ENCODE measurements at regions not wholly inside any gene's neighbourhood (a gene's known extent, or its start where the extent isn't known, plus 50 kb on each side); places are given as distances from the start of the nearest gene placed in this dataset.

- H3K36me3 Mint-ChIP-seq (ENCODE audit: insufficient read depth in 2 of 2): no peaks in the 10 kb centered on the region
- H3K4me1 Mint-ChIP-seq (ENCODE audit: low read depth): no peaks in the 10 kb centered on the region
- H3K27me3 Mint-ChIP-seq (ENCODE audit: low read depth): peaks cover 34% of the 10 kb centered on the region
- ATAC-seq (replicated peaks in 1 of 2): no peak
- H3K9me3 Mint-ChIP-seq: no peaks in the 10 kb centered on the region
- no peak overlapping the region for H3K27ac Mint-ChIP-seq
- no peak overlapping the region for H3K4me3 Mint-ChIP-seq
- no peak for DNase-seq
Observed at GRCh38 chr18:2325933-2326332, 245.4 kb downstream of the METTL4 start.

- no peak for ATAC-seq (replicated peaks in 1 of 2)
- Mint-ChIP-seq H3K36me3 (ENCODE audit: insufficient read depth in 2 of 2) (no peaks in the 10 kb centered on the region), H3K9me3 (no peaks in the 10 kb centered on the region)
Observed at GRCh38 chr18:2326999-2327398, 244.3 kb downstream of the METTL4 start.

GRCh38 chr18:2330764-2331163, 240.5 kb downstream of the METTL4 start:
- ATAC-seq (replicated peaks in 1 of 2) (no peak), DNase-seq (no peak)
- no peak overlapping the region for H3K27ac Mint-ChIP-seq
- H3K4me3 Mint-ChIP-seq: no peak overlapping the region
- no peaks in the 10 kb centered on the region for H3K4me1 Mint-ChIP-seq (ENCODE audit: low read depth)
- peaks cover 28% of the 10 kb centered on the region for H3K27me3 Mint-ChIP-seq (ENCODE audit: low read depth)
- H3K36me3 Mint-ChIP-seq (ENCODE audit: insufficient read depth in 2 of 2): no peaks in the 10 kb centered on the region
- H3K9me3 Mint-ChIP-seq: no peaks in the 10 kb centered on the region

More at GRCh38 chr18:2326999-2327398, 244.3 kb downstream of the METTL4 start:
- Mint-ChIP-seq H3K27ac (no peak overlapping the region), H3K4me3 (no peak overlapping the region), H3K4me1 (ENCODE audit: low read depth) (no peaks in the 10 kb centered on the region), H3K27me3 (ENCODE audit: low read depth) (peaks cover 24% of the 10 kb centered on the region)
- DNase-seq: no peak

GRCh38 chr18:2331491-2331890, 239.8 kb downstream of the METTL4 start:
- no peak for DNase-seq
- Mint-ChIP-seq H3K4me1 (ENCODE audit: low read depth) (no peaks in the 10 kb centered on the region), H3K36me3 (ENCODE audit: insufficient read depth in 2 of 2) (no peaks in the 10 kb centered on the region), H3K27me3 (ENCODE audit: low read depth) (peaks cover 22% of the 10 kb centered on the region), H3K27ac (no peak overlapping the region), H3K4me3 (no peak overlapping the region), H3K9me3 (no peaks in the 10 kb centered on the region)
- ATAC-seq (replicated peaks in 1 of 2): no peak

GRCh38 chr18:2336690-2337392, 234.5 kb downstream of the METTL4 start:
- no peak overlapping the region for H3K4me3 Mint-ChIP-seq
- H3K27me3 Mint-ChIP-seq (ENCODE audit: low read depth): peaks cover 14% of the 10 kb centered on the region
- peaks cover 0 to 1% of the 10 kb centered on the region in 2 donors for H3K9me3 Mint-ChIP-seq

GRCh38 chr18:2337552-2338141, 233.7 kb downstream of the METTL4 start:
- no peak for ATAC-seq (replicated peaks in 1 of 2)
- Mint-ChIP-seq H3K4me1 (ENCODE audit: low read depth) (peaks cover 4% of the 10 kb centered on the region), H3K27ac (no peak overlapping the region), H3K9me3 (peaks cover 0 to 1% of the 10 kb centered on the region in 2 donors), H3K27me3 (ENCODE audit: low read depth) (peaks cover 14% of the 10 kb centered on the region), H3K4me3 (no peak overlapping the region), H3K36me3 (ENCODE audit: insufficient read depth in 2 of 2) (no peaks in the 10 kb centered on the region)
- peak; percentile 15 to 57 for DNase-seq

More at GRCh38 chr18:2336690-2337392, 234.5 kb downstream of the METTL4 start:
- DNase-seq (no peak), ATAC-seq (replicated peaks in 1 of 2) (no peak)
- Mint-ChIP-seq H3K36me3 (ENCODE audit: insufficient read depth in 2 of 2) (no peaks in the 10 kb centered on the region), H3K4me1 (ENCODE audit: low read depth) (peaks cover 4% of the 10 kb centered on the region), H3K27ac (no peak overlapping the region)

- Mint-ChIP-seq H3K27ac (no peak overlapping the region), H3K4me1 (ENCODE audit: low read depth) (peaks cover 4% of the 10 kb centered on the region), H3K9me3 (peaks cover 1 to 2% of the 10 kb centered on the region in 2 donors), H3K36me3 (ENCODE audit: insufficient read depth in 2 of 2) (no peaks in the 10 kb centered on the region), H3K27me3 (ENCODE audit: low read depth) (peaks cover 10% of the 10 kb centered on the region), H3K4me3 (no peak overlapping the region)
- ATAC-seq (replicated peaks in 1 of 2) (no peak), DNase-seq (no peak)
Observed at GRCh38 chr18:2338601-2339000, 232.7 kb downstream of the METTL4 start.

- no peak for ATAC-seq (replicated peaks in 1 of 2)
- H3K36me3 Mint-ChIP-seq (ENCODE audit: insufficient read depth in 2 of 2): no peaks in the 10 kb centered on the region
- peaks cover 10% of the 10 kb centered on the region for H3K27me3 Mint-ChIP-seq (ENCODE audit: low read depth)
- H3K27ac Mint-ChIP-seq: no peak overlapping the region
- H3K9me3 Mint-ChIP-seq: peaks cover 1 to 2% of the 10 kb centered on the region in 2 donors
- no peak for DNase-seq
- no peak overlapping the region for H3K4me3 Mint-ChIP-seq
- H3K4me1 Mint-ChIP-seq (ENCODE audit: low read depth): peaks cover 4% of the 10 kb centered on the region
Observed at GRCh38 chr18:2340335-2340734, 231.0 kb downstream of the METTL4 start.

- no peaks in the 10 kb centered on the region for H3K4me1 Mint-ChIP-seq (ENCODE audit: low read depth)
- no peak for DNase-seq
- peaks cover 0 to 4% of the 10 kb centered on the region in 2 donors for H3K9me3 Mint-ChIP-seq
- H3K4me3 Mint-ChIP-seq: no peak overlapping the region
- ATAC-seq (replicated peaks in 1 of 2): no peak
- H3K27me3 Mint-ChIP-seq (ENCODE audit: low read depth): peaks cover 12% of the 10 kb centered on the region
- H3K27ac Mint-ChIP-seq: no peak overlapping the region
- H3K36me3 Mint-ChIP-seq (ENCODE audit: insufficient read depth in 2 of 2): no peaks in the 10 kb centered on the region
Observed at GRCh38 chr18:2348003-2348402, 223.3 kb downstream of the METTL4 start.

GRCh38 chr18:2351126-2351850, 220.0 kb downstream of the METTL4 start:
- no peaks in the 10 kb centered on the region for H3K4me1 Mint-ChIP-seq (ENCODE audit: low read depth)
- H3K9me3 Mint-ChIP-seq: peaks cover 0 to 4% of the 10 kb centered on the region in 2 donors
- peaks cover 12% of the 10 kb centered on the region for H3K27me3 Mint-ChIP-seq (ENCODE audit: low read depth)
- no peak overlapping the region for H3K4me3 Mint-ChIP-seq
- H3K27ac Mint-ChIP-seq: no peak overlapping the region
- ATAC-seq (replicated peaks in 1 of 2) (no peak), DNase-seq (no peak)
- H3K36me3 Mint-ChIP-seq (ENCODE audit: insufficient read depth in 2 of 2): no peaks in the 10 kb centered on the region

- Mint-ChIP-seq H3K36me3 (ENCODE audit: insufficient read depth in 2 of 2) (no peaks in the 10 kb centered on the region), H3K9me3 (peaks cover 0 to 4% of the 10 kb centered on the region in 2 donors), H3K27me3 (ENCODE audit: low read depth) (peaks cover 6% of the 10 kb centered on the region), H3K4me1 (ENCODE audit: low read depth) (no peaks in the 10 kb centered on the region), H3K4me3 (no peak overlapping the region), H3K27ac (no peak overlapping the region)
- ATAC-seq (replicated peaks in 1 of 2): no peak
- no peak for DNase-seq
Observed at GRCh38 chr18:2354292-2354691, 217.0 kb downstream of the METTL4 start.

GRCh38 chr18:2356906-2357305, 214.4 kb downstream of the METTL4 start:
- H3K27ac Mint-ChIP-seq: no peak overlapping the region
- no peaks in the 10 kb centered on the region for H3K9me3 Mint-ChIP-seq
- no peaks in the 10 kb centered on the region for H3K4me1 Mint-ChIP-seq (ENCODE audit: low read depth)
- no peaks in the 10 kb centered on the region for H3K36me3 Mint-ChIP-seq (ENCODE audit: insufficient read depth in 2 of 2)
- no peak overlapping the region for H3K4me3 Mint-ChIP-seq
- H3K27me3 Mint-ChIP-seq (ENCODE audit: low read depth): no peaks in the 10 kb centered on the region
- DNase-seq (no peak), ATAC-seq (replicated peaks in 1 of 2) (no peak)

- Mint-ChIP-seq H3K27ac (no peak overlapping the region), H3K36me3 (ENCODE audit: insufficient read depth in 2 of 2) (no peaks in the 10 kb centered on the region), H3K4me3 (no peak overlapping the region), H3K9me3 (no peaks in the 10 kb centered on the region), H3K4me1 (ENCODE audit: low read depth) (no peaks in the 10 kb centered on the region), H3K27me3 (ENCODE audit: low read depth) (no peaks in the 10 kb centered on the region)
- ATAC-seq (replicated peaks in 1 of 2) (no peak), DNase-seq (no peak)
Observed at GRCh38 chr18:2360861-2361260, 210.4 kb downstream of the METTL4 start.
